HAP-1 (cell line): ENCODE measurements at regions not wholly inside any gene's neighbourhood (a gene's known extent, or its start where the extent isn't known, plus 50 kb on each side); places are given as distances from the start of the nearest gene placed in this dataset.

Source experiments
- DNase-seq, 2 experiments: peaks; one replicate each; pipeline ENCODE4 v3.0.0-alpha.2; 2016 to 2020; ENCODE audit warnings: low spot score in 2 of 2
- H3K27me3 ChIP-seq: fragments of 250-450 bp; sonication (Bioruptor Pico); 2 replicates; pipeline ENCODE4 v1.5.1; 2020; ENCODE audit warnings: low read depth, mild to moderate bottlenecking, moderate library complexity
- H3K36me3 ChIP-seq: fragments of 250-450 bp; sonication (Bioruptor Pico); replicated peaks from 2 replicates; pipeline ENCODE4 v1.5.1; 2020; ENCODE audit warnings: mild to moderate bottlenecking
- H3K4me1 ChIP-seq: fragments of 250-450 bp; sonication (Bioruptor Pico); 2 replicates; pipeline ENCODE4 v1.5.1; 2020; ENCODE audit warnings: mild to moderate bottlenecking
- H3K4me3 ChIP-seq: fragments of 250-450 bp; sonication (Bioruptor Pico); 2 replicates; pipeline ENCODE4 v1.5.1; 2020; ENCODE audit warnings: mild to moderate bottlenecking, moderate library complexity
- H3K9me3 ChIP-seq: fragments of 250-450 bp; sonication (Bioruptor Pico); 2 replicates; pipeline ENCODE4 v1.5.1; 2020; ENCODE audit warnings: mild to moderate bottlenecking, moderate library complexity
- in situ Hi-C: fragments of 300-500 bp; cut with MboI; formaldehyde crosslinking; loops from 3 replicates; pipeline ENCODE4 v1.14.3; 2020; ENCODE audit warnings: low sequenced_read_pairs, inconsistent platforms, mixed read lengths

DNA sequence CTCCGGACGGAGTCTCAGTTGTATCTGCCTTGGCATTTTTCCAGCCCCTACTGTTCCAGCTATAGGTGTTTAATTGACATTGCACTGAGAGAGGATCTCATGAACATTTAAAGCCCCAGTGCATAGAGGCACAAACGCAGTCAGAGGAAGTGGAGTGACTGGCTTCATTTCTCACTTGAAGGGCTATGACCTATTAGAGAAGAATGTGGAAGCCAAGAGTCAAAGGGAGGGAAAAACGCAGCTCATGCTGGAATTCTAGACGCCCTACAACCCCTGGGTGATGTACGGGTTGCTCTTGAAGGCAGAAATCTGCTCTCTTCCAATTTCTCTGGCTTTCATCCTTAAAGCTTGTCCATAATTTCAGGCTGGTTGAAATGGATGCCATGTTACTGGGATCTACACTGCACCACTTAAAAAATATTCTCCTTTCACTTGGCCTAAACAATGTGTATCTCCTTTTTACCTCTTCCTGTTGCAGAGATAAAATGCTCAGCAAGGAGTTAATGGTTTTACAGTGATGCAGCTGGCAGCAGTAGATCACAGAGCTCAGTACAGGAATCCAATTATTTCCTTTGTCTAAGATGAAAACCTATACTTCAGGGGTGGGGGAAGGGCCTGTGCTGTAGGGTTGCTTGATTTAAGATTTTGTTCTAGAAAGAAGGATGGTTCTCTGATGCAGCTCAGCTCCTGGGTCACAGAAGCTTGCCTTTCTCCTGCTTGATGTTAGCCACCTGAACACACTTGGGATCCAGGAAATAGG lies 61.8 kb upstream of the MAMDC2 start:
- H3K9me3 ChIP-seq: no peaks in the 10 kb centered on the region
- no peaks in the 10 kb centered on the region for H3K27me3 ChIP-seq
- no peaks in the 10 kb centered on the region for H3K4me1 ChIP-seq
- no peaks in the 10 kb centered on the region for H3K36me3 ChIP-seq
- H3K4me3 ChIP-seq: no peak overlapping the region
- in situ Hi-C loops: no loop called here
- DNase-seq: no peak

DNA sequence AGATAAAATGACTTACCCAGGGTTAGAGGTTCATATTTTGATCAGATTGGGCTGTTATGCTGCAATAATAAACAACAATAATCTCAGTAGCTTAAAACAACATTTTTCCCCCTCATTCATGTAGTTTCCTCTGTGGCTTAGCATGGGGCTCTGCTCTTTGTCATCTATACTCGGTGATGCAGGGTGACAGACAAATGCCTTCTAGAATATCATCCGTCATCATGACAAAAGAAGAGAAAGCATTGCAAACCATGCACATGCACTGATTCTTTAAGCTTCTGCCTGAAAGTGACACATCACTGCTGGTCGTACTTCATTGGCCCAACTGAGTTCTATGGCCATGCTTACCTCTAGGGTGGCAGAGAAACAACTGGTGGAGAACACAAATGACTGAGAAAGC lies 58.8 kb upstream of the MAMDC2 start:
- no peak for DNase-seq
- Histone ChIP-seq H3K27me3 (0 out of 2 replicates have a peak, but pooled peaks cover 2% of the 10 kb centered on the region), H3K9me3 (no peaks in the 10 kb centered on the region), H3K36me3 (no peaks in the 10 kb centered on the region), H3K4me1 (no peaks in the 10 kb centered on the region), H3K4me3 (no peak overlapping the region)
- in situ Hi-C loops: no loop called here

DNA sequence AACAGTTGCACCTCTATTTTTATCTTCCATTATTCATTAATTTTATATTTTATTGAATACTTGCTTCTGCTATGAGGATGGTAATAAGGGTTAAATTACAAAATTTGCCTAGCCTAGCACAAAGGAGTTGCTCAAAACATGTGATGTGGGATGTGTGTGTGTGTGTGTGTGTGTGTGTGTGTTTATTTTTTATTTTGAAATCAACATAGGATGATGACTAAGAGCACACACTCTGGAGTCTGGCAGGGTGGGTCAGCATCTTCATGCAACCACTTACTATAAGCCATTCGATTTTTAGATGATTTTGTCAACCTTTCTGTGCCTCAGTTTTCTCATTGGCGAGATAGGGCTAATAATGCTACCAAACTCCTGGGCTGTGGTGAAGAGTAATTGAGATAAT lies 57.7 kb upstream of the MAMDC2 start:
- in situ Hi-C loops: no loop called here
- no peak for DNase-seq
- Histone ChIP-seq H3K36me3 (no peaks in the 10 kb centered on the region), H3K27me3 (0 out of 2 replicates have a peak, but pooled peaks cover 2% of the 10 kb centered on the region), H3K4me3 (no peak overlapping the region), H3K4me1 (no peaks in the 10 kb centered on the region), H3K9me3 (no peaks in the 10 kb centered on the region)

DNA sequence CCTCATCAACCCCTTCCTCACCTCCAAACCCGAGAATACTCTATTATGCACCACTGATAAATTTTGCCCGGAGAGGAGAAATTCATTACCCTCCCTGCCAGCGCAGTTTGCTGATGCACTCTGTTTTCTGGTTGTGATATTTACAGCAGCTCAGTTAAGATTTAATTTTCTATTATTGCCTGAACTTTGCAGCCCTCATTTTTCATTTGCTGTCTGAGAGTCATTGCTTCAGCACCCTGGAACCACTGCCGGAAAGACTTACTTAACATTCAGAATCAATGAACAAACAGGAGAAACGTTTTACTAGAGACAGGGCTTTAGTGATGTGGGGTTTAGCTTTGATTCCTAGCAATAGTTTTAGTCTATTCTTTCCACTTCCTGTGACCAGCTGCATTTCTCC lies 56.7 kb upstream of the MAMDC2 start:
- DNase-seq: no peak
- in situ Hi-C loops: no loop called here
- peaks cover 4% of the 10 kb centered on the region for H3K4me1 ChIP-seq
- H3K36me3 ChIP-seq: no peaks in the 10 kb centered on the region
- H3K9me3 ChIP-seq: no peaks in the 10 kb centered on the region
- H3K27me3 ChIP-seq: 0 out of 2 replicates have a peak, but pooled peaks cover 2% of the 10 kb centered on the region
- H3K4me3 ChIP-seq: no peak overlapping the region

DNA sequence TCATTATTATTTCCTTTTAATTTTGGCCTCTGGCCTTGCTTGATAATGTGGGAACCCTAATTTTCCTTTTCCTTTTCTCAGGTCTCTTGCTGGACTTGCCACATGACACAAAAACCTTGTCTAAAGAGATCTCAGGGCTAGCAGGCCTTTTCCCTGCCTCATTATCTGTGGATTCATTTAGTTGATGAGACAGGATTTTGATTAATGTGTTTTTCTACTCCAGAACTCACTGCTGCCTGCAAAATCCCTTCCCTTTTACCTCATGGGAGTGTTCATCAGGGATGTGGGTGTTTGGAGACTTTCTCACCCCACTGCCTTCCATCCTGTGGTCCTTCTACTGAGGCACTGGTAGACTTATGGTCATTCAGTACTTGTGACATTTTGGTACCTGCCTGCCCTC lies 56.2 kb upstream of the MAMDC2 start:
- no peak for DNase-seq
- Histone ChIP-seq H3K4me1 (peaks cover 8% of the 10 kb centered on the region), H3K27me3 (0 out of 2 replicates have a peak, but pooled peaks cover 2% of the 10 kb centered on the region), H3K9me3 (no peaks in the 10 kb centered on the region), H3K4me3 (no peak overlapping the region), H3K36me3 (no peaks in the 10 kb centered on the region)
- in situ Hi-C loops: no loop called here

DNA sequence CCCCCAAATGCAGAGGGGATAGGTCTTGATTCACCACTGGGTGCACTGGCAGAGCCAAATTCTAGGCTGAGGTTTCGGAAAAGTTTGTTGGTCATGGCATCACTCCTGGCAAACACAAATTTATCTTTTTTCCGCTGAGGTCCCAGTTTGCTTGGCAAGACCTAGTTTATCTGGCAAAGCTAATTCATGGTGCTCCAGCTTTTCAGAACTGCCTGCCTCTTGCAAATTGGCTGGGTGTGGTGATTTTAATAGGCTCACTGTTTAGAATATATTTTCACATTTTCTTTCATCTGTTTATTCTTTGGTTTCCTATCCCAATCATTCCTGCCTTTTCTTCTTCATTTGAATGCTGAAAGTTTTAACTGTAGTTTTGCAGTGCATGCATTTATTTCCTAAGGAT lies 50.5 kb upstream of the MAMDC2 start:
- Histone ChIP-seq H3K4me3 (no peak overlapping the region), H3K9me3 (no peaks in the 10 kb centered on the region), H3K27me3 (0 out of 2 replicates have a peak, but pooled peaks cover 2% of the 10 kb centered on the region), H3K4me1 (peaks cover 8% of the 10 kb centered on the region), H3K36me3 (no peaks in the 10 kb centered on the region)
- in situ Hi-C loops: no loop called here
- DNase-seq: no peak
